ENCODE measurements at regions not wholly inside any gene's neighbourhood (a gene's known extent, or its start where the extent isn't known, plus 50 kb on each side); places are given as distances from the start of the nearest gene placed in this dataset.
"Not testable (repeated sequence)": the region's sequence is repeated elsewhere in the genome, so short reads cannot be mapped to it uniquely, and the experiment has no call there.

DNA sequence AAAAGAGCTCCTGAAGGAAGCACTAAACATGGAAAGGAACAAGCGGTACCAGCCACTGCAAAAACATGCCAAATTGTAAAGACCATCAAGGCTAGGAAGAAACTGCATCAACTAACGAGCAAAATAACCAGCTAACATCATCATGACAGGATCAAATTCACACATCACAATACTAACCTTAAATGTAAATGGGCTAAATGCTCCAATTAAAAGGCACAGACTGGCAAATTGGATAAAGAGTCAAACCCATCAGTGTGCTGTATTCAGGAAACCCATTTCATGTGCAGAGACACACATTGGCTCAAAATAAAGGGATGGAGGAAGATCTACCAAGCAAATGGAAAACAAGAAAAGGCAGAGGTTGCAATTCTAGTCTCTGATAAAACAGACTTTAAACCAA, 69.7 kb upstream of the CCT8L2 start:
- CTCF ChIA-PET; ATAC-seq; DNase-seq (ENCODE audit: low read depth in 1 of 2, low spot score in 1 of 2); H3K27ac ChIP-seq; H3K4me3 ChIP-seq; H3K4me2 ChIP-seq; H3K9me3 ChIP-seq; H3K4me1 ChIP-seq; FAIRE-seq; POLR2A ChIA-PET: not testable (repeated sequence)
- 0% methylated on average over 2 of the region's 2 CpGs for WGBS (ENCODE audit: missing lambda C conversion rate)

GRCh38 chr22:16660989-16661388, 68.4 kb upstream of the CCT8L2 start:
- H3K9me3 ChIP-seq; FAIRE-seq; H3K27ac ChIP-seq; POLR2A ChIA-PET; ATAC-seq; DNase-seq (ENCODE audit: low read depth in 1 of 2, low spot score in 1 of 2); CTCF ChIA-PET; H3K4me1 ChIP-seq; H3K4me2 ChIP-seq; H3K4me3 ChIP-seq: not testable (repeated sequence)
- WGBS (ENCODE audit: missing lambda C conversion rate): no CpG with 5 or more reads among the region's 8 CpGs

DNA sequence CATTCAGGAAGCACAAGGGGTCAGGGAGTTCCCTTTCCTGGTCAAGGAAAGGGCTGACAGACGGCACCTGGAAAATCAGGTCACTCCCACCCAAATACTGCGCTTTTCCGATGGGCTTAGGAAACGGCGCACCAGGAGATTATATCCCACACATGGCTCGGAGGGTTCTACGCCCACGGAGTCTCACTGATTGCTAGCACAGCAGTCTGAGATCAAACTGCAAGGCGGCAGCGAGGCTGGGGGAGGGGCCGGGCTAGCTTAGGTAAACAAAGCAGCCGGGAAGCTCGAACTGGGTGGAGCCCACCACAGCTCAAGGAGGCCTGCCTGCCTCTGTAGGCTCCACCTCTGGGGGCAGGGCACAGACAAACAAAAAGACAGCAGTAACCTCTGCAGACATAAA, 68.0 kb upstream of the CCT8L2 start:
- H3K27ac ChIP-seq; POLR2A ChIA-PET; ATAC-seq; DNase-seq (ENCODE audit: low read depth in 1 of 2, low spot score in 1 of 2); H3K4me3 ChIP-seq; H3K4me2 ChIP-seq; FAIRE-seq; H3K4me1 ChIP-seq; H3K9me3 ChIP-seq; CTCF ChIA-PET: not testable (repeated sequence)
- WGBS (ENCODE audit: missing lambda C conversion rate): no CpG with 5 or more reads among the region's 13 CpGs

DNA sequence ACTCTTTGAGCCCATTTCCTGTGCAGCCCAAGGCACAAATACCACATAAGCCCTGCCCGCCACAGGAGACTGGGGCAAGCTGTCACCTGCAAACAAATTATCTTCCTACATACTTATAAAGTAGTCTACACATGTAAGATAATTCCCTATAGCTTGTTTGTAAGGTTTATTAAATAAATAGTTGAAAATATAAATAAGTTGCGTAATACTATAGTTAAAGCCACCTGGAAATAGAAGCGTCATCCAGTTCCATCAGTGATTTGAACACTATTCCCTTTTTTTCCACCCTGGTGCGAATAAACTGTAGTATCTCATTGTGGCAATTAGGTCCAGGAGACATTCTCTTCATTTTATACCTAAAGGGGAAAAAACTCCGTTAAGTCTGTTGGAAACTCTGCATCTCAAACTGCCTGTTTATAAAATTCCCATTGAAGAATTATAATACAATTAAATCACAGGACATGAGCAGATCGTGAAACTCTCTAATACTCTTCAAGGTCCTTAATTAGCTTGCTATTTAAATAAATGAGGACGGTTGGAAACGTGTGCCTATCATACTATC, 66.7 kb upstream of the CCT8L2 start:
- POLR2A ChIA-PET; H3K9me3 ChIP-seq; H3K4me3 ChIP-seq; DNase-seq (ENCODE audit: low read depth in 1 of 2, low spot score in 1 of 2); H3K4me1 ChIP-seq; H3K27ac ChIP-seq; FAIRE-seq; CTCF ChIA-PET; H3K4me2 ChIP-seq; ATAC-seq: not testable (repeated sequence)
- 16% methylated on average over 8 of the region's 8 CpGs for WGBS (ENCODE audit: missing lambda C conversion rate)

DNA sequence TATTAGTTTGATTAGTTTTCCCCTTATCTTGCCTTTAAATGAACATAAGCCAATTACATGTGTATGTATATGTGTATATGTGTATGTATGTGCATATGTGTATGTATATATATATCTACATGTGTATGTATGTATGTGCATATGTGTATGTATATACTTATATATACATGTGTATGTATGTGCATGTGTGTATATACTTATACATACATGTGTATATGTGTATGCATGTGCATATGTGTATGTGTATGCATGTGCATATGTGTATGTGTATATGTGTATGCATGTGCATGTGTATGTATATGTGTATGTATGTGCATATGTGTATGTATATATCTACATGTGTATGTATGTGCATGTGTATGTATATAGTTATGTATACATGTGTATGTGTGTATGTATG, 65.5 kb upstream of the CCT8L2 start:
- no peaks in the 10 kb centered on the region for H3K4me1 ChIP-seq
- ATAC-seq: no peak
- no peaks in the 10 kb centered on the region for H3K9me3 ChIP-seq
- ChIA-PET POLR2A (no interaction called here), CTCF (no interaction called here)
- no peak for DNase-seq (ENCODE audit: low read depth in 1 of 2, low spot score in 1 of 2)
- TF ChIP-seq KDM5A (IDR thresholded peaks at IDR 0.05) (no peak), RFX5 (IDR thresholded peaks at IDR 0.05) (no peak), PHF8 (IDR thresholded peaks at IDR 0.05; ENCODE audit: borderline replicate concordance, low read depth) (no peak), HOXA7 (CRISPR knock-in tag; IDR thresholded peaks at IDR 0.05) (no peak), MAFK (IDR thresholded peaks at IDR 0.05; ENCODE audit: partially characterized antibody) (no peak), RAD21 (conservative IDR thresholded peaks at IDR 0.05 in 1 of 2, IDR thresholded peaks at IDR 0.05 in 1 of 2) (no peak), ELK1 (IDR thresholded peaks at IDR 0.05; ENCODE audit: low read depth, low read length) (no peak)
- H3K27ac ChIP-seq: no peak overlapping the region
- no peak overlapping the region for H3K4me2 ChIP-seq
- FAIRE-seq: no peak
- no peak overlapping the region for H3K4me3 ChIP-seq

DNA sequence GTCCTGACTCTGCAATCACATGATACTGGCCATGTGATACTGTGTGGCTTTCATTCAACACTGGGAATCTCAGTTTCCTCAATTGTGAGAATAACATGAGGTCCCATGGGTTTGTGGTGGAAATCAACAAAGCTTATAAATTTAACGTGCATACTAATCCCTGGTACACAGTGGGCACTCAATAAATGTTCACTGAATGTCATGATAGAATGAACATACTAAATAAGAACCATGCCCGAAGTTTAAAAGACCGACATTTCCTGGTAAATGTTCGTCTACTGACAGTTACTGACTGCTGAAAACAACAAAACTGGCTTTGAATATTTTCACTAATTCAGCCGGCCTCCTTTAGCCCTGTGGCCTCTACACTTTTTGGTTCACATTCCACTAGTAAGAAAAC, 62.3 kb upstream of the CCT8L2 start:
- no peaks in the 10 kb centered on the region for H3K4me1 ChIP-seq
- DNase-seq (ENCODE audit: low read depth in 1 of 2, low spot score in 1 of 2) (no peak), ATAC-seq (no peak), FAIRE-seq (no peak)
- whole genome bisulfite sequencing (ENCODE audit: missing lambda C conversion rate): 2% methylated on average over 5 of the region's 5 CpGs
- H3K4me3 ChIP-seq: no peak overlapping the region
- H3K4me2 ChIP-seq: no peak overlapping the region
- no peak overlapping the region for H3K27ac ChIP-seq
- no peaks in the 10 kb centered on the region for H3K9me3 ChIP-seq
- ChIA-PET POLR2A (no interaction called here), CTCF (no interaction called here)
- TF ChIP-seq, protein P1, sequence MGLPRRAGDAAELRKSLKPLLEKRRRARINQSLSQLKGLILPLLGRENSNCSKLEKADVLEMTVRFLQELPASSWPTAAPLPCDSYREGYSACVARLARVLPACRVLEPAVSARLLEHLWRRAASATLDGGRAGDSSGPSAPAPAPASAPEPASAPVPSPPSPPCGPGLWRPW (IDR thresholded peaks at IDR 0.05): no peak
- TF ChIP-seq NPAS2 (CRISPR knock-in tag; IDR thresholded peaks at IDR 0.05; ENCODE audit: borderline replicate concordance): no peak
- TF ChIP-seq MAFK (IDR thresholded peaks at IDR 0.05; ENCODE audit: partially characterized antibody): no peak
- TF ChIP-seq ZNF302 (CRISPR knock-in tag; IDR thresholded peaks at IDR 0.05): no peak
- TF ChIP-seq USF2 (IDR thresholded peaks at IDR 0.05): no peak
- no peak for TF ChIP-seq NR3C1 (IDR thresholded peaks at IDR 0.05)
- TF ChIP-seq, protein P2, sequence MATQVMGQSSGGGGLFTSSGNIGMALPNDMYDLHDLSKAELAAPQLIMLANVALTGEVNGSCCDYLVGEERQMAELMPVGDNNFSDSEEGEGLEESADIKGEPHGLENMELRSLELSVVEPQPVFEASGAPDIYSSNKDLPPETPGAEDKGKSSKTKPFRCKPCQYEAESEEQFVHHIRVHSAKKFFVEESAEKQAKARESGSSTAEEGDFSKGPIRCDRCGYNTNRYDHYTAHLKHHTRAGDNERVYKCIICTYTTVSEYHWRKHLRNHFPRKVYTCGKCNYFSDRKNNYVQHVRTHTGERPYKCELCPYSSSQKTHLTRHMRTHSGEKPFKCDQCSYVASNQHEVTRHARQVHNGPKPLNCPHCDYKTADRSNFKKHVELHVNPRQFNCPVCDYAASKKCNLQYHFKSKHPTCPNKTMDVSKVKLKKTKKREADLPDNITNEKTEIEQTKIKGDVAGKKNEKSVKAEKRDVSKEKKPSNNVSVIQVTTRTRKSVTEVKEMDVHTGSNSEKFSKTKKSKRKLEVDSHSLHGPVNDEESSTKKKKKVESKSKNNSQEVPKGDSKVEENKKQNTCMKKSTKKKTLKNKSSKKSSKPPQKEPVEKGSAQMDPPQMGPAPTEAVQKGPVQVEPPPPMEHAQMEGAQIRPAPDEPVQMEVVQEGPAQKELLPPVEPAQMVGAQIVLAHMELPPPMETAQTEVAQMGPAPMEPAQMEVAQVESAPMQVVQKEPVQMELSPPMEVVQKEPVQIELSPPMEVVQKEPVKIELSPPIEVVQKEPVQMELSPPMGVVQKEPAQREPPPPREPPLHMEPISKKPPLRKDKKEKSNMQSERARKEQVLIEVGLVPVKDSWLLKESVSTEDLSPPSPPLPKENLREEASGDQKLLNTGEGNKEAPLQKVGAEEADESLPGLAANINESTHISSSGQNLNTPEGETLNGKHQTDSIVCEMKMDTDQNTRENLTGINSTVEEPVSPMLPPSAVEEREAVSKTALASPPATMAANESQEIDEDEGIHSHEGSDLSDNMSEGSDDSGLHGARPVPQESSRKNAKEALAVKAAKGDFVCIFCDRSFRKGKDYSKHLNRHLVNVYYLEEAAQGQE (IDR thresholded peaks at IDR 0.05): no peak
- TF ChIP-seq ZC3H11A (IDR thresholded peaks at IDR 0.05): no peak
- TF ChIP-seq JUNB (IDR thresholded peaks at IDR 0.05): no peak
- no peak for TF ChIP-seq MAZ (IDR thresholded peaks at IDR 0.05; ENCODE audit: borderline replicate concordance, low read depth, low read length)
- TF ChIP-seq, protein P3, sequence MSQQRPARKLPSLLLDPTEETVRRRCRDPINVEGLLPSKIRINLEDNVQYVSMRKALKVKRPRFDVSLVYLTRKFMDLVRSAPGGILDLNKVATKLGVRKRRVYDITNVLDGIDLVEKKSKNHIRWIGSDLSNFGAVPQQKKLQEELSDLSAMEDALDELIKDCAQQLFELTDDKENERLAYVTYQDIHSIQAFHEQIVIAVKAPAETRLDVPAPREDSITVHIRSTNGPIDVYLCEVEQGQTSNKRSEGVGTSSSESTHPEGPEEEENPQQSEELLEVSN (IDR thresholded peaks at IDR 0.05; ENCODE audit: borderline replicate concordance, low read depth): no peak
- TF ChIP-seq JUN (IDR thresholded peaks at IDR 0.05): no peak

All from A549 (cell line).